ENCODE measurements at regions not wholly inside any gene's neighbourhood (a gene's known extent, or its start where the extent isn't known, plus 50 kb on each side); places are given as distances from the start of the nearest gene placed in this dataset.

- no peaks in the 10 kb centered on the region for H3K27me3 ChIP-seq
- H3K9ac ChIP-seq (ENCODE audit: low read depth in 2 of 2, low read length in 2 of 2), result no peak overlapping the region
- intact Hi-C loops (cut with DNase I), result no loop called here
- no peak overlapping the region for H3K4me3 ChIP-seq
- no peak for TF ChIP-seq CTCF (IDR thresholded peaks at IDR 0.05)
- H3K27ac ChIP-seq, result no peak overlapping the region
- no peaks in the 10 kb centered on the region for H3K4me1 ChIP-seq
- DNase-seq, result no peak
- H3K9me3 ChIP-seq, result no peaks in the 10 kb centered on the region
- no peaks in the 10 kb centered on the region for H3K36me3 ChIP-seq
These were observed 316.6 kb upstream of the ANKRD30A start for GRCh38 chr10:36808625-36809362.

DNA sequence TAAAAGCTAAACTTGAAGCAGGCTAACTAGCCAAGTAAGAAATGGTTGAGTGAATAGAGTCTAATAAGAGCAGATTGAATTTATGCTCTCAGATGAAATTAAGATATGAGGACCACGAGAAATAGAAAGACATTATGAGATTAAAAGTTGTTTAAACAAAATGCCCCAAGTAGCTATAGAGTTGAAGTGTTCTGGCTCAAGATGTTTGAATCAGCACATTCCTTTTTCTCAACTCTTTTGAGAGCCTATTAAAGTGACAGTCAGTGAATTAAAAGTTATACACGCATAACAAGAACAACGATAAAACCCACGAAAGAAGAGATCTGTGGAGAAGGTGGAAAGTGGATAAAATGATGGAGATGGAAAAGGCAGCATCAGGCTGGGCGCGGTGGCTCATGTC lies 322.2 kb upstream of the ANKRD30A start:
- Histone ChIP-seq H3K9ac (ENCODE audit: low read depth in 2 of 2, low read length in 2 of 2) (no peak overlapping the region), H3K4me1 (no peaks in the 10 kb centered on the region), H3K27me3 (no peaks in the 10 kb centered on the region), H3K36me3 (no peaks in the 10 kb centered on the region), H3K9me3 (no peaks in the 10 kb centered on the region), H3K27ac (no peak overlapping the region), H3K4me3 (no peak overlapping the region)
- TF ChIP-seq CTCF (IDR thresholded peaks at IDR 0.05), result no peak
- no peak for DNase-seq
- intact Hi-C loops (cut with DNase I), result no loop called here

- Histone ChIP-seq H3K9ac (ENCODE audit: low read depth in 2 of 2, low read length in 2 of 2) (no peak overlapping the region), H3K36me3 (no peaks in the 10 kb centered on the region), H3K27ac (no peak overlapping the region), H3K9me3 (no peaks in the 10 kb centered on the region), H3K4me1 (no peaks in the 10 kb centered on the region), H3K4me3 (no peak overlapping the region), H3K27me3 (no peaks in the 10 kb centered on the region)
- no peak for DNase-seq
- TF ChIP-seq CTCF (IDR thresholded peaks at IDR 0.05), result no peak
- intact Hi-C loops (cut with DNase I), result no loop called here
These were observed 322.8 kb upstream of the ANKRD30A start for GRCh38 chr10:36802490-36803153.

DNA sequence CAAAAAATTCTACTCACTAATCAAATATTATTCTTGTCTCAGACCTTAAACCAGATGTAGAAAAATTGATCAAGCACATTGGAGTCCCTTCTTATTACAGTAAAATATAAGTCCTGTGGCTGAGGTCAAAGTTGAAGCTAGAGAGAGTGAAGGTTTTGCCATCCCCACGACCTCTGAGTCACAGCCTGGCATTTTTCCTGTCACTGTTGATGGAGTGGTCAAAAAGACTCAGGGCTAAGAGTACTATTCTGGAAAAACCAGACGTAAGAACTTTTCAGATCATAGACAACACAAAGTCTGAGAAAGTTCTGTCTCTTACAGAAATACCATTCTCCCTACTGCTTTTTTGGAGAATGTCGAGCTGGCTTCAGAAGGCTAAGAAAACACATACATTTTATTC lies 323.7 kb upstream of the ANKRD30A start:
- no peak for DNase-seq
- no peaks in the 10 kb centered on the region for H3K36me3 ChIP-seq
- no peaks in the 10 kb centered on the region for H3K4me1 ChIP-seq
- intact Hi-C loops (cut with DNase I), result no loop called here
- no peak for TF ChIP-seq CTCF (IDR thresholded peaks at IDR 0.05)
- no peak overlapping the region for H3K27ac ChIP-seq
- H3K9me3 ChIP-seq, result no peaks in the 10 kb centered on the region
- no peak overlapping the region for H3K9ac ChIP-seq (ENCODE audit: low read depth in 2 of 2, low read length in 2 of 2)
- no peak overlapping the region for H3K4me3 ChIP-seq
- no peaks in the 10 kb centered on the region for H3K27me3 ChIP-seq

DNA sequence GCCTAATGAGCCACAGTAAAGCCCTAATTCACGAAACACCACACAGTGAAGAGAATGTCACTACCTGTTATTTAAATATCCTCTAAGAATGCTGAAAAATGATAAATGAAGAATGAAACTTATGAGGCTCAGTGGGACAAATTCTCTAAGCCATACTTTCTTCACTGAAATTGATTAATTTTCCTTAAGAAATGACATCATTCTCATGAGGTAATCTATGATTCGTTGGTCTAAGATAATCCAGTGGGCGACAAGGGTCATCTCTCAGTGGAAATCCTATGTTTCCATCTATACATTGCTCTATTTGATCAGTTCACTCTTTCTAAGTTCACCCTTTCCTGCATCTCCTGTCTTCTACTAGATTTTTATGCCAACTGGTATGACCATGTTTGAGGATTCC lies 330.4 kb upstream of the ANKRD30A start:
- intact Hi-C loops (cut with DNase I), result no loop called here
- Histone ChIP-seq H3K4me1 (no peaks in the 10 kb centered on the region), H3K27me3 (no peaks in the 10 kb centered on the region), H3K36me3 (no peaks in the 10 kb centered on the region), H3K27ac (no peak overlapping the region), H3K9me3 (no peaks in the 10 kb centered on the region), H3K4me3 (no peak overlapping the region), H3K9ac (ENCODE audit: low read depth in 2 of 2, low read length in 2 of 2) (no peak overlapping the region)
- DNase-seq, result no peak
- no peak for TF ChIP-seq CTCF (IDR thresholded peaks at IDR 0.05)
